Activated T-cell treated with anti-CD3 and anti-CD28 coated beads for 1 hour (primary cell): ENCODE measurements at regions not wholly inside any gene's neighbourhood (a gene's known extent, or its start where the extent isn't known, plus 50 kb on each side); places are given as distances from the start of the nearest gene placed in this dataset.

Experiments used
- DNase-seq: peaks from one replicate; pipeline ENCODE4 v3.0.0-alpha.2; 2020; ENCODE audit warnings: low read depth

DNA sequence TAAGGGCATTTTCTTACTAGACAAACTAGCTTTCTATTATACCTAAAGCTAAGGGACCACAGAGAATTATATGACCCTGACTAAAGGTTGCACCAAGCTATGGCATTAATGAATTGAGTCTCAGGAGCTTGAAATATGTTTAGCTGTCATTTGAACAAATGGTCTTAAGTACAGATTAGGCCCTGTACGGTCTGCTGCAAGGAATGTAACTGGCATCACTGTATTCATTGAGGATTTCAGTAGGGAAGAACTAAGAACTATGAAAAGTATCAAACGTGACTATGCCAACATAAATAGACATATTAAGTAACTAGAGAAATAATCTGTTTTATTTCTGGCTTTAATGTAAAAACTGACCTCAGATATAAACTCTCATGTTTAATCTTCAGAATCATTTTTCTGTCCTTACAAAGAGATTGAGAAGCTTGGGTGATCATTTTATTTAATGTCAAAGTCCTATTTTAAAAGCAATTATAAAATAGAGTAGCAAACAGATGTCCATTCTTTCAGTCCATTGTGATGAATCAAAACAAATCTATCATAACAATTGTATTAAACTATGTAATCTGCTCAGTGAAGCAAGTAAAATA, 845.9 kb downstream of the MAT2B start:
- DNase-seq: no peak

DNA sequence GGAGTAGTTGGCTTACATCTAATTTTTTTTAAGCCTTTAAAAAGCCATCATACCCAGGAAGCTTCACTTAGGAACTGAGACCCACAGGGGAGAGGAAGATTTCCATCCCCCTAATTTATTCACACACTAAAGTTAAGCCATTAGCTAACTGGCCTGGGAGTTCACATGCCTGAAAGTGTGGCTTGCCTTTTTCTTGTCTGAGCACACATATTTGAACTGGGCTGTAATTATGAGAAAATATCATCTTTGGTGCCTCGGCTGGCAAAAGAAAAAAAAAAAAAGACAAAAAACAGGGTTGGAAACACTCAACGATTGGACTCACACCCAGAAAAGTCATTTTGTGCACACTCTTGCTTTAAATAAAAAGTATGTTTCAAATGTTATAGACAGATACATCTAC, 847.3 kb downstream of the MAT2B start:
- DNase-seq: no peak

DNA sequence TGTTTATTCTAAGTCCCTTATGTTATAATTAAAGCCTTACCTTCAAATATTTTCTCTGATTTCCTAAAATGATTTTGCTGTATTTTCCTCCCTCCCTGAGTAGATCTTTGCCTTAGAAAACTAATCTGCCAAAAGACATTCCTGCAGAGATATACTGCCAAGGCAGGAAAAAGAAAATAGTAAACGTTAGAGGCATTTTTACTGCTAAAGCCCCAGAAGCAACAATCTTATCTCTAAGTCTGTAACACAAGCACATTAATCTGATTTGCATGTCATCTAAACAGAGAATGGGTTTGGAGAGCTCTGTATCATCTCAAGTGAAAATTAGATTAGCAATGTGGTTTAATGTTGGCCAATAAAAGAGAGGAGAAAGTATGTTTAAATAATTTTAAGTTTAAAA, 847.7 kb downstream of the MAT2B start:
- DNase-seq: no peak

DNA sequence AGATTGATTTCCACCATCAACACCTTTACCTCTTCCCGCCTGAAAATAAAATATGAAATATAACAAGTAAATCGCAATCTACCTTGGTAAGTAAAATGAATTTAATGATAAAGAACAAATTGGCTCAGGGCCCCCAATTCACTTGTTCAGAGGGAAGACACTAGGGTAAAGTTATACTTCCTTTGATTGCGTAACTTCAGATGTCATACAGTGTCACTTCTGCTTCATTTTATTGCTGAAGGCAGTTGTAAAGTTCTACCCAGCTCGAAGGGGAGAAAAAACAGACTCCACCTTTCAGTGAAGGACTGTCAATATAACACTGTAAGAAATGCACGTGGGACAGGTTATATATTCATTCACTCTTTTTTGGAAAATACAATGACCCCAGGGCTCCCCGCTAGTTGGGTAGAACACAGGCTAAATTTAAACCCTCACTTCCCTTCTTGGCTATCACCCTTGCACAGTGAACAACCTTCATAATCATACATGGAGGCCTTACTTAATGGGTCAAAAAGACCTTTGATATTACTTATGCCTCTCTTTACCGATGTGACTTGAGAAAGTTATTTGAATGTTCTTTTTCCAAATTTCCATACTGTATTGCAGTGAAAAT, 848.8 kb downstream of the MAT2B start:
- no peak for DNase-seq

DNA sequence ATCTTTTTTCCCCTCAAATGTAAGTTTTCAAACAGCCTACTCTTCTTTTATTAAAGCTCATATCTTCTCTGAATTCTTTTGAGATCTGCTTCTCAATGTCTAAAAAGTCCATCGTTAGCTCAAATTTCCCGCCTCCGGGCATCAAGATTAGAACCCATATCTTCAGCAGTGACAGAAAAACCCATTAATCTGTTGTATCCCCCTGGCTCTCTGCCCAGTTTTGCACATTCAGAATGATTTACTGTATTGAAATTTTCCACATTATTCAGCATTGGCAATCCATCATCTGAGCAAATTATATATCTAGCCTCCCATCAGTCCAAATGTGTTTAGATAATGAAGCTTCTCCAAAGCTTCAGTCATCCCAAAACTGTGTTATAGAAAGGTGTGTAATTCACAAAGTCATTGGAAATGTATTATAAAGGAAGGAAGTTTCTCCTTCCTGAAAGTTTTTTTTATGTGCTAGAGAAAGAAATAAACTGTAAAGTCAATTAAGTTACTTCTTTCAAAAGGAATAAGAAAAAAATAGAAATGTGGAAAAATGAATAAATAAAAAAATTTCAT, 849.9 kb downstream of the MAT2B start:
- no peak for DNase-seq

DNA sequence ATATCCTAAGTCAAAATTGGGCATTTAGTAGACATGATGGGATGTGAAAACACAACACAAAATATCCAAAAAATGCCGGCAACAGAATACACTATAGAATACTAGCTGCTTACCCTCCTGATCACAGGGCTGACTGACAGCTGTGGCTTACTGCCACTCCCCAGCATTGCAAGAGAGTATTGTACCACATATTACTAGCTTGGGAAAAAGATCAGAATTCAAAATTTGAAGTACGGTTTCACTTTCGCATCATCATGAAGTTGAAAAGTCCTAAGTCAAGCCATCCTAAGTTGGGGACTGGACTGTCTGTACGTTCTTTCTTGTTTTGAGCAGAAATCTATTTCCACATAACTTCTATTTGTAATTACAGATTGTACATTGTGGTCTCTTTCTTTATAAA, 851.4 kb downstream of the MAT2B start:
- DNase-seq: no peak

DNA sequence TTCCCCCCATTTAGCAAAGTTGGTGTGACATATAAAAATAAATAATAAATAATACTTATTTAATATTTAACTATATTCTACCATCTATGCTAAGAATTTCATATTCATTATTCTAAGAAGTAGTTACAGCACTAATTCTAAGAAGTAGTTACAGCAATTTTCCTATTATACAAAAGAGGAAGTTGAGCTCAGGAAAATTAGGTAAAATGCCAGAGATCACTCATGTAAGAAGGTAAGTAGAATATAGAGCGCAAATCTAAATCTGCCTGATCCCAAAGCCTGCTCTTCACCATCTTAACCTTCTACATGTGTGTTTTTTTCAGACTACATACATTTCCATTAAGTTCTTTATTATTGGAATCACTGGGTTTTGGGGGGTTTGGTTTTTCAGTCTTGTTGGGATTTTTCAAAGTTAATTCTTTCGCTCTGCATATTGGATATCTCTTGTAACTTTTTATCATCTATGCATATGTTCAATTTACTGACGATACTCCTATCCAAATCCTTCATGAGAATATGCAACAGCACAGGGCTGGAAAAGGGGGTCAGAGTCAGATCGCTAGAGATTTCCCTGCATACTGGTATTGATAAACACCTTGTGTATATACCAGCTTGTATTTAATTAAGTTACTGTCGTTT, 852.1 kb downstream of the MAT2B start:
- DNase-seq: no peak

DNA sequence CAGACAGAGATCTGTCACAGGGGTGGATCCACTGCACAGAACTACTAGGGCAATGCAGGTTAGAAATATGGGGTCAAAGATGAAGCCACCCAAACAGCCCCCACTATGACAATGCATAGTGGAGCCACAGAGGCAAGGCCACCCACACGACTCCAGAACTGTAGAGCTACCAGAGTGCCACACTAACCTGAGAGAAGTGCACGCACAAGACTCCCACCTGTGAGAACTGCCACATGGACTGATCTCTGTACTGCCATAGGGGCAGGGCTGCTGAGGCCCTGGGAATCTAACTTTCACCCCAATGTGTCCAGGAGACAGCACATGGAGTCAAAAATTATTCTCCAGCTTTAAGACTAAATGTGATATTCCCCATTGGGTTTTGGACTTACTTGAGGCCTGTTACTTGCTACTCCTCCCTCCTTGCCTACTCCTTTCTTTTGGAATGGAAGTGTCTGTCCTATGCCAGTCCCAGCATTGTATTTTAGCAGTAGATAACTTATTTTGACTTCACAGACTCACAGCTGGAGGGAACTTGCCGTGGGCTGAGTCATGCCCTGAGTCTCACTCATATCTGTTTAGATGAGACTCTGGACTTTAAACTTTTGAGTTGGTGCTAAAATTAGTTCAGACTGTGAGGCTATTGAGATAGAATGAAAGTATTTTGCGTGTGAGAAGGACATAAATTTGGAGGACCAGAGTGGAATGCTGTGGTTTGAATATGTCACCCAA, 853.3 kb downstream of the MAT2B start:
- no peak for DNase-seq

DNA sequence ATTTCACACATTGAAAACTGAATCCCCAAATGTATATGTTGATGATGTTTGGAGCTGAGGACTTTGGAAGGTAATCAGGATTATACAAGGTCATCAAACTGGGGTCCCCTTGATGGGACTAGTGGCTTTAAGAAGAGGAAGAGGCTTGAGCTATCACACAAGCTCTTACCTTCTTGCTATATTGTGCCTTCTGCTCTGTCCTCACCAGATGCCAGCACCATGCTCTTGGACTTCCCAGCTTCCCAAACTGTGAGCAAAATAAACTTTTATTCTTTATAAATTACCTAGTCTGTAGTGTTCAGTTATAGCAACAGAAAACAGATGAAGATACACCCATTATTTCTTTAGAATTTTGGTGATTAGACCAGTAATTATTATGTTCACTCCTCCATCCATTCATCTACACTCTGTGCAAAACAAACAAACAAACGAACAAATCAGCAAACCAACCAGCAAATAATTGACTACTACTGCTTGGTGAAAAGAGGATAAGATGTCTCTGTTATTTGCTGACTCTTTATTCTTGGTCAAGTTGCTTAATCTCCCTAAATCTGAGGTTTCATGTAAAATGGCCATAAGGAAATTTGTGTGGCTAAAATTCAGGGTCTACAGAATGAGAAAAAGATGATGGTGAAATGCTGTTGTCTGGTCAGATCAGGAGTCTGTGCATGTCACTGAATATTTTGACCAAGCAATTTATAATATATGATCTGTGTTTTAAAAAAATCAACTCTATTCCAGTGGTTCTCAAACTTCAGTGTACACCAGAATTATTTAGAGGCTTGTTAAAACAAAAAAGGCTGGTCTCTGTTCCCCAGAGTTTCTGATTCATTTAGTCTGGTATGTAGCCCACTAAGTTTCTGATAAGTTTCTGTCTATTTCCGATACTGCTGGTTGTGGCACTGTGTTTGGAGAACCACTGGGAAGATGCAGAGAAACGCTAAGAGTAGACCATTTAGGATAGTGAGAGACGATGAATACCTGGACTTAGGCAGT, 854.1 kb downstream of the MAT2B start:
- DNase-seq: no peak

DNA sequence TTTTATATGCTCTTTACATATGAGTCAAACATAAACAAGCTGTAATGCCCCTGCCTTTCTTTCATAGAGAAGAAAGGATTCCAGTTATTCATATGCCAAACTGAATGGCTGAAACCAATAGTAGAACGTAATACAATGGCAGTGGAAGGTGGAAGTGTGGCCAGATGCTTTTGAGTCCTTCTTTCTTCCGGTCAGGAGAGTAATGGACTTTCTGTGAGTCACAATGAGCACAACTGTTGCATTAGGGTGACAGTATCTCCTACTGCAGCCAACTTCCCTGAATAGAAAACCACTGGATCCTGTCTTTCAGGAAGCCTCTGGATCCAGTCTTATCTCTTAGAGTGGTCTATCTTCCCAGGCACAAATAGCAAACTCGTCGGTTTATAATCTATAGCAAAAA, 855.2 kb downstream of the MAT2B start:
- no peak for DNase-seq

DNA sequence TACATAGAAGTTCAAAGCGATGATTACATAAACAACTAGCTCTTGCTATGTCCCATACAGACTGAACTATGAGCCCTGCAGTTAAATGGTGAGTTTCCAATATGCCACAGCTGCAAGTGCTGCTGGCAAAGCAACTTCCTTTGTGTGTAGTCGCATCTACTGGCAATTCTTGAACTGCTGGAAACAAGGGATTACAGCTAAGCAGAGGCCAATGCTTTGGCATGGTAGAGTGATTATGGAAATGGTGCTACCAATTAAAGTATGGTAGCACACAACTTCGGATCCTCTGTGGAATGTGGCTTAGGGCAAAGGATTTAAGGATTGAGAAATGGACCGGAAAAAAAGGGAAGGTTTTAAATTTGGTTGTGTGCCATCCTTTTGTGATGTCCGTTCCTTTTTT, 856.6 kb downstream of the MAT2B start:
- DNase-seq: no peak

DNA sequence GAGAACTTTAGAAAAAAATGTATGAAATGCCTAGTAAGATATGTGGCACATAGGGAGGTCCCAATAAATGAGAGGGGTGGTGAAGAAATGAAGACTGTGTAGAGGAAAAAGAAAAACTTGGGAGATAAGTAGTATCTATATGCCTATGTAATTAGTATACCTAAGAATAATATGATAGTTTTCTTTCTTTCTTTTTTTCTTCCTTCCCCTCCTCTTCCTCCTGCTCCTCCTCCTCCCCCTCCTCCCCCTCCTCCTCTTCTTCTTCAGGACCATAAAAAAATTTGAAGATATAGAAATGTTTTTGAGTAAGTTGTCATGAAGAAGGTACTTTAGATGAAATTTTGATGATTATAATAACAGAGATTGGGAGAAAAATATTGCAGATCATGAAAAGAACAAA, 857.4 kb downstream of the MAT2B start:
- no peak for DNase-seq

DNA sequence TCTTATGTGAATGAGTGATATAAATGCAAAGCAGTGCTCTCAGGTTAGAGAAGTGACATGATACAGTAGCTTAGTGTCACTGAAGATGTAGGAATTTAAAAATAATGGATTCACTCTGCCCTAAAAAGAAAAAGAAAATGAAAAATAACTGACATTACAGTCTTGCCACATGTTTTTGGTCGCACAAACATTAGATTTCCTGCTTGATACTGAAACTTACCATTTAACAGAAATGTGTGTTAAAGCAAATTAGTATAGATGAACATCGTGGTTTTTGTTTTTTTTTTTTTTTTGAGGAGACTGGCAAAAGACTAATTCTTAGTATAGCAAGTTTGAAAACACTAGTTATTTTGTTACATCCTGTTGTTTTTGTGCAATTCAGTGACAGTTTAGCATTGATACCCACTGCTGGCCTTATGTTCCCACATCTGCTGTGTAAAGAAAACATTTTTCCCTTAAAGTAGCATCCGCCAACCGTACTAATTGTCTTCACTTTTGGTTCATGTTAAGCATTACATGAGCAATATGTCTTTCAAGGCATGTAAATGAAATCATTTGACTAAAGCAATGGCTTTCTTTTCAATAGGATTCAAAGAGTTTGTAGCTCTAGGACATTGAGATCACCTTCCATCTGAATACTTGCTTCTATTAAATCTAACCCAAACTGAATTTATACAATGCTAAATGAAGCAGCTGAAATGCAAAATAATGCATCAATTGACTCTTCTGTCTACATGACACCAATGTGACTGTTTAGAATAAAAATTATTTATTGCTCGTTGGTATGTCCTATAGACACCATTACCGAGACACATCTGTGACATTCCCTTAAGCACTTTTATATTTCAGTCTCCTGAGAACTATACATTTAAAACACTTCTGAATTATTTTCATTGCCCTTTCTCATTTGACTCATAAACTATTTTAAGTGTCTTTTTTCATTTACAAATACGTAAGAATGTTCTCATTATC, 859.1 kb downstream of the MAT2B start:
- no peak for DNase-seq

DNA sequence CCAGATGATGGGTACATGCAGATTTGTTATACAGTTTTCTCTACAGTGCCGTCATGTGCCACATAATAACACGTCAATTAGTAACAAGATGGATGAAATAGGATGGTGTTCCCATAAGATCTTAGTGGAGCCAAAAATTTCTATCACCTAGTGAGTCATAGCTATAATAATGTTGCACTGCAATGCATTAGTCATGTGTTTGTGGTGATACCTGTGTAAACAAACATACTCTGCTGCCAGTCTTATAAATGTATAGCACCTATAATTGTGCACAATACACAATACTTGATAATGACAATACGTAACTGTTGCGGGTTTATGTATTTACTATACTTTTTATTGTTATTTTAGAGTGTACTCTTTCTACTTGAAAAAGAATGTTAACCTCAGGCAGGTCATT, 865.4 kb downstream of the MAT2B start:
- no peak for DNase-seq

DNA sequence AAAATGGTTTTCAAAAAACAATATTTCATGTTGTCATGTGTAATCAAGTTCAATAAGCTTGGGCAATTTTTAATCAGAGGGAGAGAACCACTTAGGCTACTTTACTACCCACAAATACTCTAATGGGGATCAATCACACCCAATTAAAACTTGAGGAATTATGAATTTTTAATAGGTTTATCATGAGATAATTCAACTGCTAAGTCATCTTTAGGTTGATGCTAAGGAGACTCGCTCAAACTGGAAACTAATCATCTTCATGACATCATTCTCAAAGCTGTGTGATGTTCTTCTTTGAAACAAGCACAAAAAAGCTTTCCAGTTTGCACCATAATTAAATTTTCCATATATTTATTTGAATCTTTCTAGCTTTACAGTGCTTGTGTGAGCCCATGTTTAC, 867.5 kb downstream of the MAT2B start:
- DNase-seq: no peak

DNA sequence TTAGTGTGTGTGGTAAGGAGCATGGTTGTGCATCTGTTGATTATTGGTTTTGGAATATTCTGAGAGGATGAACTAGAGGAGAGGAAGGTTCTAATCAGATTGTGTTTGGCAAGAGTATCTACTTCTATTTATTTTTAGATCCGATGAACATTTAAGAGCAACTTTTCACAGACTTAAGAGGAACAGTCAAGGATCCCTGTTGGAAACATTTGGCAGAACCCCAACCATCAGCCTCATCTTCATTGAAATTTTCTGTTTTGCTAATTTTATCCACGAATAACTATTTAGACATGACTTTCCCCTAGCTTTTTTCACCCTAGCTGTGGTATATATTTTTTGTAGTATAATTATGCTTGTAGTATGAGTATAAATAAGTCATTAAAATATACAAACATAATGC, 868.5 kb downstream of the MAT2B start:
- DNase-seq: no peak

DNA sequence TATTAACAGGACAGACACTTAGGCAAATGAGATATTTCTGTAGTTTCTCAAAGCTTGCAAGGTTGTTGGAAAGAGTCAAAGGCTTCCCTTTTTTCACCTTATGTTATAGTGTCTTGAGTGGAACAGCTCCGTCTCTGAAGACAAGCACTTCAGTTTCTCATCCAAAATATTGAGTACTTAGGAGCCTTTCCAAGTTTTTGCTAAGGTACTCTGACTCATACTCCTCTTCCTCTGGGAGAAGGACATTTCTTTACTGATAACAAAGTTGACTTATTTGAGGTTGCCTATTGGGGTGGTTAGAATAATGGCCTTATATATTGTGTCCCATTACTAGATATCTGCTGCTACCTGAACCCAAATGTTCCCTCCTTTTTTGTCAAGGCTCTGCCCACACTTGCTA, 869.6 kb downstream of the MAT2B start:
- DNase-seq: no peak

DNA sequence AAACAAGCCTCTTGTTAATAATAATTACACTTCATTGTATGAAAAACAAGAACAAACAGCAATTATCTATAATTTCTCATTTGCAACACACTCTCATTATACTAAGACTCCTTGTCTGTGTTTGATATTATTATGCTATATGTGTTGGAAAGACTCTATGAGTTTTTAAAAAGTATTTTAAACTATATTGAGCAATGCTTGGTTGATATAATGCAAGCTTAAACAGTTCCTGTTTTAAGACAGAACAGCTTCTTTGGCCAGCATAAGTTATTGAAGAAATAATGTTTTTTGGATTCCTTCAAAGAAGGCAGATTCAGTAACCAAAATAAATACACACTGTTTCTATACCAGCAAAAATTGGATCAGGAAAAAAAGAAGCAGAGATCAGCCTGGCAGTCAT, 871.4 kb downstream of the MAT2B start:
- DNase-seq: no peak

DNA sequence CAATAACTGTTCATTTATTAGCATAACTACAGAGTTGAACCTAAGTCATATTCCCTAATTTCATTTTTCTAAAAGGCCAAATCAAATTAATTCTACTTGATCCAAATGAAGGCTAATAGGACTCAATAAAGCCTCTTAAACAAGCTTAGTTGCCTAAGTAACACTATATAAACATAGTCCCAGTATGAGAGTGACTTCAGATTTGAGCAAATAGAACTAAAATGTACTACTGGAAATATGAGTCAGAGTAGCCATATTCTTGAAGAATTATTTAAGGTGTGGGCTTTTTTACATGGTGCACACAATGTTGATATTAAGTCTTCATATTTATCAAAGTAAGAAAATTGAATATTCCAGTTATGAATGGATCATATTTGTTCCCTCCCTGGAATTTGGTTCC, 872.3 kb downstream of the MAT2B start:
- no peak for DNase-seq

DNA sequence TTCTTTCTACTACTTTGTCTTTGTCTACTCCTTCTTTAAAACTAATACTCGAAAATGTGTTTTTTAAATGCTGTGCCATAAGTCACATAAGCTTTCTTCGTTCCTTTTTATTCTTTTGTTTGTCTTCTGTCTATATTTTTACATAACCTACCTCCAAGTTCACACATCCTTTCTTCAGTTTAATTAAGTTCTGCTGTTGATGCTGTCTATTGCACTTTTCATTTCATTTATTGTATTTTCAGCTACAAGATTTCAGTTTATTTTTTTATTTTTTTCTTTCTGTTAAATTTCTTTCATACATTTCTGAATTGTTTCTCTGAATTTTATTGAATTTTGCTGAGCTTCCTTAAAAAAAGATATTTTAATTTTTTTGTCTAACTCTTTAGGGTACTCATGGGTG, 878.2 kb downstream of the MAT2B start:
- DNase-seq: no peak

DNA sequence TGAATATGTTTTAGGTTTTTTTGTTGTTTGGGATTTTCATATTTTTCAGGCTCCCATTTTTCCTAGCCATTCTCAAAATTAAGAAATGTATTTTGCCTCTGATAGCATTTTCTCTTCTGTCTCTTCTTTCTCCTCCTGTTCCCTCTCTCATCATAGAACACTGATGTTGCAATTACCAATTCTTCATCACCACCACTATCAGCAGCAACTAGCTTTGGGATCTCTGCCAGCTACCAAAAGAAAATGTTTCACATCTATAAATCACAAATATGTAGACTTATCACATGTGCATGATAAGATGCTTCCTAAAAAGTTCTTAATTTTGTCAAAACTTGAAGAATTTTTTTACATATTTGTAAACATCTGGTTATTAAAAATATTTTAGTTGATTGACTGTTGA, 887.1 kb downstream of the MAT2B start:
- no peak for DNase-seq
